HL-60 (cell line): ENCODE measurements at regions not wholly inside any gene's neighbourhood (a gene's known extent, or its start where the extent isn't known, plus 50 kb on each side); places are given as distances from the start of the nearest gene placed in this dataset.

Experiments used
- DNase-seq, 2 experiments: peaks; one replicate each; pipeline ENCODE4 v3.0.0-alpha.2; 2010 to 2020; ENCODE audit warnings: low read depth in 1 of 2, low spot score in 1 of 2
- H3K27ac ChIP-seq: fragments of 250-450 bp; sonication (Bioruptor Pico); replicated peaks from 2 replicates; pipeline ENCODE4 v1.5.1; 2020; ENCODE audit warnings: mild to moderate bottlenecking, moderate library complexity
- H3K27me3 ChIP-seq: fragments of 250-450 bp; sonication (Bioruptor Pico); 2 replicates; pipeline ENCODE4 v1.5.1; 2021; ENCODE audit warnings: mild to moderate bottlenecking, moderate library complexity; ENCODE audit not compliant: insufficient read depth, poor library complexity, severe bottlenecking
- H3K4me3 ChIP-seq: replicated peaks from 2 replicates; pipeline ENCODE4 v1.5.1; 2011; ENCODE audit warnings: mild to moderate bottlenecking, control low read depth, low read length; ENCODE audit not compliant: insufficient read depth
- GABPA ChIP-seq: IDR thresholded peaks from 2 replicates; pipeline ENCODE4 v1.6.1; 2012; ENCODE audit warnings: low read depth
- POLR2AphosphoS5 ChIP-seq: IDR thresholded peaks from 2 replicates; pipeline ENCODE4 v1.6.1; 2012; ENCODE audit warnings: low read depth
- SPI1 ChIP-seq: IDR thresholded peaks from 2 replicates; pipeline ENCODE4 v1.6.1; 2012; ENCODE audit warnings: low read depth, mild to moderate bottlenecking, borderline replicate concordance
- TF ChIP-seq, protein P1 (sequence below): IDR thresholded peaks from one replicate; pipeline ENCODE4 v1.5.1; 2011; ENCODE audit warnings: low read length, control low read depth, inconsistent platforms; ENCODE audit not compliant: insufficient read depth
- TF ChIP-seq, protein P2 (sequence below): IDR thresholded peaks from 2 replicates; pipeline ENCODE4 v1.6.1; 2012; ENCODE audit warnings: low read depth; ENCODE audit not compliant: insufficient replicate concordance

DNA sequence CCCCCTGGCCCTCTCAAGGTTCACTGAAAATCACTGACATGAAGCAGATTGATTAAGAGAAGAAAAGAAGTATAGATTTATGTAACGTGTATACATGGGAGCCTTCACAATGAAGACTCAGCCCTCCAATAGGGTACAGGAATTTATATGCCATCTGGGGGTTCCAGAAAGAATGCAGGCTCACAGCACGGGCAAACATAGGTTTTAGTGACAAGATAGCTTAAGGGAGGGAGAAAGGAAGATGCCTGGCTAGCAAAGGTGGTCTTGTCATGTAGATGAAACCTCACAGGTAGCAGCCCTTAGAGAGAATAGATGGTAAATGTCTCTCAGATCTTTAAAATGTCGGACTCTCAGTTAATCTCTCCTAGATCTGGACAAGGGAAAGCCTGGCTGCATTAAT is 173.9 kb downstream of the RNF152 start:
- no peak for TF ChIP-seq GABPA
- no peak for TF ChIP-seq SPI1
- TF ChIP-seq, protein P1, sequence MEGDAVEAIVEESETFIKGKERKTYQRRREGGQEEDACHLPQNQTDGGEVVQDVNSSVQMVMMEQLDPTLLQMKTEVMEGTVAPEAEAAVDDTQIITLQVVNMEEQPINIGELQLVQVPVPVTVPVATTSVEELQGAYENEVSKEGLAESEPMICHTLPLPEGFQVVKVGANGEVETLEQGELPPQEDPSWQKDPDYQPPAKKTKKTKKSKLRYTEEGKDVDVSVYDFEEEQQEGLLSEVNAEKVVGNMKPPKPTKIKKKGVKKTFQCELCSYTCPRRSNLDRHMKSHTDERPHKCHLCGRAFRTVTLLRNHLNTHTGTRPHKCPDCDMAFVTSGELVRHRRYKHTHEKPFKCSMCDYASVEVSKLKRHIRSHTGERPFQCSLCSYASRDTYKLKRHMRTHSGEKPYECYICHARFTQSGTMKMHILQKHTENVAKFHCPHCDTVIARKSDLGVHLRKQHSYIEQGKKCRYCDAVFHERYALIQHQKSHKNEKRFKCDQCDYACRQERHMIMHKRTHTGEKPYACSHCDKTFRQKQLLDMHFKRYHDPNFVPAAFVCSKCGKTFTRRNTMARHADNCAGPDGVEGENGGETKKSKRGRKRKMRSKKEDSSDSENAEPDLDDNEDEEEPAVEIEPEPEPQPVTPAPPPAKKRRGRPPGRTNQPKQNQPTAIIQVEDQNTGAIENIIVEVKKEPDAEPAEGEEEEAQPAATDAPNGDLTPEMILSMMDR: no peak
- TF ChIP-seq, protein P2, sequence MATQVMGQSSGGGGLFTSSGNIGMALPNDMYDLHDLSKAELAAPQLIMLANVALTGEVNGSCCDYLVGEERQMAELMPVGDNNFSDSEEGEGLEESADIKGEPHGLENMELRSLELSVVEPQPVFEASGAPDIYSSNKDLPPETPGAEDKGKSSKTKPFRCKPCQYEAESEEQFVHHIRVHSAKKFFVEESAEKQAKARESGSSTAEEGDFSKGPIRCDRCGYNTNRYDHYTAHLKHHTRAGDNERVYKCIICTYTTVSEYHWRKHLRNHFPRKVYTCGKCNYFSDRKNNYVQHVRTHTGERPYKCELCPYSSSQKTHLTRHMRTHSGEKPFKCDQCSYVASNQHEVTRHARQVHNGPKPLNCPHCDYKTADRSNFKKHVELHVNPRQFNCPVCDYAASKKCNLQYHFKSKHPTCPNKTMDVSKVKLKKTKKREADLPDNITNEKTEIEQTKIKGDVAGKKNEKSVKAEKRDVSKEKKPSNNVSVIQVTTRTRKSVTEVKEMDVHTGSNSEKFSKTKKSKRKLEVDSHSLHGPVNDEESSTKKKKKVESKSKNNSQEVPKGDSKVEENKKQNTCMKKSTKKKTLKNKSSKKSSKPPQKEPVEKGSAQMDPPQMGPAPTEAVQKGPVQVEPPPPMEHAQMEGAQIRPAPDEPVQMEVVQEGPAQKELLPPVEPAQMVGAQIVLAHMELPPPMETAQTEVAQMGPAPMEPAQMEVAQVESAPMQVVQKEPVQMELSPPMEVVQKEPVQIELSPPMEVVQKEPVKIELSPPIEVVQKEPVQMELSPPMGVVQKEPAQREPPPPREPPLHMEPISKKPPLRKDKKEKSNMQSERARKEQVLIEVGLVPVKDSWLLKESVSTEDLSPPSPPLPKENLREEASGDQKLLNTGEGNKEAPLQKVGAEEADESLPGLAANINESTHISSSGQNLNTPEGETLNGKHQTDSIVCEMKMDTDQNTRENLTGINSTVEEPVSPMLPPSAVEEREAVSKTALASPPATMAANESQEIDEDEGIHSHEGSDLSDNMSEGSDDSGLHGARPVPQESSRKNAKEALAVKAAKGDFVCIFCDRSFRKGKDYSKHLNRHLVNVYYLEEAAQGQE: no peak
- TF ChIP-seq POLR2AphosphoS5: no peak
- DNase-seq: no peak
- Histone ChIP-seq H3K4me3 (no peak overlapping the region), H3K27me3 (no peaks in the 10 kb centered on the region), H3K27ac (no peak overlapping the region)

GRCh38 chr18:61714421-61714820 is 178.4 kb downstream of the RNF152 start:
- Histone ChIP-seq H3K27me3 (peaks cover 2% of the 10 kb centered on the region), H3K4me3 (no peak overlapping the region), H3K27ac (no peak overlapping the region)
- no peak for DNase-seq
- TF ChIP-seq, protein P2: no peak
- TF ChIP-seq POLR2AphosphoS5: no peak
- TF ChIP-seq GABPA: no peak
- TF ChIP-seq, protein P1: no peak
- TF ChIP-seq SPI1: no peak

GRCh38 chr18:61713502-61713901 is 179.3 kb downstream of the RNF152 start:
- TF ChIP-seq, protein P1: no peak
- TF ChIP-seq GABPA (no peak), SPI1 (no peak), POLR2AphosphoS5 (no peak)
- TF ChIP-seq, protein P2: no peak
- peaks cover 2% of the 10 kb centered on the region for H3K27me3 ChIP-seq
- no peak overlapping the region for H3K27ac ChIP-seq
- no peak for DNase-seq
- H3K4me3 ChIP-seq: no peak overlapping the region
